CD4-positive, alpha-beta T cell treated with Interleukin-4 for 1 hour (primary cell): ENCODE measurements at regions not wholly inside any gene's neighbourhood (a gene's known extent, or its start where the extent isn't known, plus 50 kb on each side); places are given as distances from the start of the nearest gene placed in this dataset.
"Not testable (repeated sequence)": the region's sequence is repeated elsewhere in the genome, so short reads cannot be mapped to it uniquely, and the experiment has no call there.

Experiments used
- DNase-seq, 2 donors: peaks; one replicate each; pipeline ENCODE4 v3.0.0-alpha.2; 2020 to 2022

DNA sequence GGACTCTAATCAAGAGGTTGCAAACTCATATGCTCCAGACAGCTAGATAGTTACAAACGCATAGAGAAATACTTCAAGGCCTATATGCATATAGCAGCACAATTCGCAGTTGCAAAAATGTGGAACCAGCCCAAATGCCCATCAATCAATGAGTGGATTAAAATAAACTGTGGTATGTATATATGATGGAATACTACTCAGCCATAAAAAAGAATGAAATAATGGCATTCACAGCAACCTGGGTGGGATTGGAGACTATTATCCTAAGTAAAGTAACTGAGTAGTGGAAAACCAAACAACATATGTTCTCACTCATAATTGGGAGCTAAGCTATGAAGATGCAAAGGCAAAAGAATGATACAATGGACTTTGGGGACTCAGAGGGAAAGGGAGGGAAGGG is 65.0 kb upstream of the ARRDC3 start:
- DNase-seq: not testable (repeated sequence)

GRCh38 chr5:91446880-91447279 is 63.8 kb upstream of the ARRDC3 start:
- not testable (repeated sequence) for DNase-seq

- no peak for DNase-seq
These were observed 60.8 kb upstream of the ARRDC3 start for GRCh38 chr5:91443761-91444467.

- DNase-seq: no peak
These were observed 59.9 kb upstream of the ARRDC3 start for GRCh38 chr5:91443023-91443422.

- DNase-seq: no peak
These were observed 58.0 kb upstream of the ARRDC3 start for GRCh38 chr5:91441082-91441481.

GRCh38 chr5:91438871-91439270 is 55.8 kb upstream of the ARRDC3 start:
- no peak for DNase-seq

DNA sequence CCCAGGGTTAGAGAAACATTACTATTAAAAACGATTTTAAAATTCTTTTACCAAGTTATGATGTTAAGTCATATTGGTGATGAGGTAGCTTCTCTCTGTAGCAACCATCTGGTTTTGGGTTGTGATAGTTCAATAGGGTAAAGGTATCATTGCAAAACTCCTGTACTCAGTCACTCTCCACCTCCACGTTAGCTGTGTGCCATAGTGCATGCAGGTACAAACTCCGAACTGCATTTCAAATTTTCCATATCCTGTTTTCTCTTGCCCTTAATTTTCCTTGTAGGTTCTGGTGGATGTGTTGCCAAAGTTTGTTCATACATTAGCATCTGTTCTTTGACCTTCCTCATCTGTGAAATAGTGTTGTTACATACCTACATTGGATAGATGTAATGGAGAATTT is 53.1 kb upstream of the ARRDC3 start:
- no peak for DNase-seq

DNA sequence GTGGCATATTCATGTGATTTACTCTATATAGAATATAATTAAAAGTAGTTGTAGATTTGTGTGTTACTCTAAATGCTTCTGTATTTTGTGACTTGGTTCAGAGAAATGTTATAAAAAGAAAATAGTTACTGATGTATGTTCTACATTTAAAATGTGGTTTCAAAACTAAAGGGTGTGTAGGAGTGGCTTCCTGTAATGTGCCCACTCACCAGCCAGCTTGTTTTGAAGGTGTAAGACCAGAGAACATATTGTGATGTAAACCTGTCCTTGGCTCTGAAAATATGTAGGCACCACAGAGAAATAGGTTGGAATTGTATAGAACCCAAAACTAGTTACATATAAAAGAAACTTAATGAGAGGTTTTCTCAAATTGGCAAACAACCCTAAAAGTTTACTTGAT is 51.2 kb upstream of the ARRDC3 start:
- peak; percentile 18 to 51 for DNase-seq

DNA sequence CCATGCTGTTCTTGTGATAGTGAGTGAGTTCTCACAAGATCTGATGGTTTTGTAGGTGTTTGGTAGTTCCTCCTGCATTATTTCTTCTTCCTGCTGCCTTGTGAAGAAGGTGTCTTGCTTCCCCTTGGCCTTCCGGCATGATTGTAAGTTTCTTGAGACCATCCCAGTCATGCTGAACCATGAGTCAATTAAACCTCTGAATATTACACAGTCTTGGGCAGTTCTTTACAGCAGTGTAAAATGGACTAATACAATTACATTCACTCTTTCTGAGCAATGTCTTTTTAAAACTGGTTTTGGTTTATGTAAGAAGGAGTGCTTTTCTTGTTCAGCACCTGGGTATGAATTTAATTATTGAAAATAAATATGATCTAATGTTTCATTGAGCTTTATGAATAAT is 50.7 kb upstream of the ARRDC3 start:
- peak in 1 of 2 donors; percentile 8 for DNase-seq
